Testis (tissue), 2 donors: ENCODE measurements at regions not wholly inside any gene's neighbourhood (a gene's known extent, or its start where the extent isn't known, plus 50 kb on each side); places are given as distances from the start of the nearest gene placed in this dataset.

ENCODE experiments used
- DNase-seq: peaks from one replicate; pipeline ENCODE4 v3.0.0-alpha.2; 2019
- H3K27ac ChIP-seq, 2 donors: fragments of 200-600 bp; sonication (generic); one replicate each; pipeline ENCODE4 v1.5.1; 2019
- H3K27me3 ChIP-seq: fragments of 200-600 bp; sonication (generic); one replicate; pipeline ENCODE4 v1.5.1; 2019
- H3K36me3 ChIP-seq: fragments of 200-600 bp; sonication (generic); one replicate; pipeline ENCODE4 v1.5.1; 2017; ENCODE audit warnings: low read depth; ENCODE audit errors: missing control alignments
- H3K4me1 ChIP-seq: fragments of 200-600 bp; sonication (generic); one replicate; pipeline ENCODE4 v1.5.1; 2019
- H3K4me3 ChIP-seq, 2 donors: fragments of 200-600 bp; sonication (generic); one replicate each; pipeline ENCODE4 v1.5.1; 2017 to 2019
- H3K9me3 ChIP-seq: fragments of 200-600 bp; sonication (generic); one replicate; pipeline ENCODE4 v1.5.1; 2017
- POLR2A ChIP-seq: fragments of 450-650 bp; IDR thresholded peaks from one replicate; pipeline ENCODE4 v1.6.1; 2017; ENCODE audit warnings: antibody characterized with exemption, mild to moderate bottlenecking, moderate library complexity
- WGBS, 2 donors: methylation state at CpG; one replicate each; pipeline ENCODE4 v1.1.5; 2018; 5-methylcytosine and 5-hydroxymethylcytosine counted together
- intact Hi-C: fragments of 100-400 bp; cut with DNase I; formaldehyde crosslinking; loops from one replicate; pipeline ENCODE4 v1.15.1; 2023; ENCODE audit warnings: low total_unique reads
- TF ChIP-seq, protein P1 (sequence below), 3 experiments: fragments of 450-650 bp in 2 of 3; fragments of 200-600 bp in 1 of 3; sonication (generic) in 1 of 3; IDR thresholded peaks; one replicate each; pipeline ENCODE4 v1.5.1; 2016 to 2019; ENCODE audit warnings: antibody characterized with exemption in 3 of 3, mild to moderate bottlenecking in 2 of 3, moderate library complexity in 1 of 3

DNA sequence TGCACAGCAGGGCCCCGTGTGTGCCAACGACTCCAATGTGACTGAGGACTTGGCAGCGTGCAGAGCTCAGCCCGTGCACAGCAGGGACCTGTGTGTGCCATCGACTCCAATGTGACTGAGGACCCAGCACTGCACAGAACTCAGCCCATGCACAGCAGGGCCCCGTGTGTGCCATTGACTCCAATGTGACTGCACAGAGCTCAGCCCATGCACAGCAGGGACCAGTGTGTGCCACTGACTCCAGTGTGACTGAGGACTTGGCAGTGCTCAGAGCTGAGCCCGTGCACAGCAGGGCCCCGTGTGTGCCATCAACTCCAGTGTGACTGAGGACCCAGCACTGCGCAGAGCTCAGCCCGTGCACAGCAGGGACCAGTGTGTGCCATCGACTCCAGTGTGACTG lies 347.8 kb upstream of the B3GAT1 start:
- Histone ChIP-seq H3K27me3 (no peaks in the 10 kb centered on the region), H3K27ac (no peak overlapping the region), H3K4me1 (peaks cover 3% of the 10 kb centered on the region), H3K9me3 (no peaks in the 10 kb centered on the region), H3K36me3 (no peaks in the 10 kb centered on the region), H3K4me3 (no peak overlapping the region)
- no peak for TF ChIP-seq POLR2A
- TF ChIP-seq, protein P1, sequence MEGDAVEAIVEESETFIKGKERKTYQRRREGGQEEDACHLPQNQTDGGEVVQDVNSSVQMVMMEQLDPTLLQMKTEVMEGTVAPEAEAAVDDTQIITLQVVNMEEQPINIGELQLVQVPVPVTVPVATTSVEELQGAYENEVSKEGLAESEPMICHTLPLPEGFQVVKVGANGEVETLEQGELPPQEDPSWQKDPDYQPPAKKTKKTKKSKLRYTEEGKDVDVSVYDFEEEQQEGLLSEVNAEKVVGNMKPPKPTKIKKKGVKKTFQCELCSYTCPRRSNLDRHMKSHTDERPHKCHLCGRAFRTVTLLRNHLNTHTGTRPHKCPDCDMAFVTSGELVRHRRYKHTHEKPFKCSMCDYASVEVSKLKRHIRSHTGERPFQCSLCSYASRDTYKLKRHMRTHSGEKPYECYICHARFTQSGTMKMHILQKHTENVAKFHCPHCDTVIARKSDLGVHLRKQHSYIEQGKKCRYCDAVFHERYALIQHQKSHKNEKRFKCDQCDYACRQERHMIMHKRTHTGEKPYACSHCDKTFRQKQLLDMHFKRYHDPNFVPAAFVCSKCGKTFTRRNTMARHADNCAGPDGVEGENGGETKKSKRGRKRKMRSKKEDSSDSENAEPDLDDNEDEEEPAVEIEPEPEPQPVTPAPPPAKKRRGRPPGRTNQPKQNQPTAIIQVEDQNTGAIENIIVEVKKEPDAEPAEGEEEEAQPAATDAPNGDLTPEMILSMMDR (IDR thresholded peaks at IDR 0.05) = no peak
- DNase-seq = no peak
- WGBS, 2 donors = 54 to 62% methylated on average over 8 to 11 of the region's 11 CpGs
- intact Hi-C loops = no loop called here

DNA sequence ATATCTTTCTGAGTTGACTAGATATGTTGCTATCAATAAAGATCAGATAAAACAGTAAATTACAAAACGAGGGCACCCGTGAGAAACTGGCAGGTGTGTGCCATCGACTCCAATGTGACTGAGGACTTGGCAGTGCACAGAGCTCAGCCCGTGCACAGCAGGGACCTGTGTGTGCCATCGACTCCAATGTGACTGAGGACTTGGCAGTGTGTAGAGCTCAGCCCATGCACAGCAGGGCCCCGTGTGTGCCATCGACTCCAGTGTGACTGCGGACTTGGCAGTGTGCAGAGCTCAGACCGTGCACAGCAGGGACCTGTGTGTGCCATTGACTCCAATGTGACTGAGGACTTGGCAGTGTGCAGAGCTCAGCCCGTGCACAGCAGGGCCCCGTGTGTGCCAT lies 347.2 kb upstream of the B3GAT1 start:
- no peaks in the 10 kb centered on the region for H3K9me3 ChIP-seq
- 66 to 68% methylated on average over 11 of the region's 11 CpGs for WGBS, 2 donors

DNA sequence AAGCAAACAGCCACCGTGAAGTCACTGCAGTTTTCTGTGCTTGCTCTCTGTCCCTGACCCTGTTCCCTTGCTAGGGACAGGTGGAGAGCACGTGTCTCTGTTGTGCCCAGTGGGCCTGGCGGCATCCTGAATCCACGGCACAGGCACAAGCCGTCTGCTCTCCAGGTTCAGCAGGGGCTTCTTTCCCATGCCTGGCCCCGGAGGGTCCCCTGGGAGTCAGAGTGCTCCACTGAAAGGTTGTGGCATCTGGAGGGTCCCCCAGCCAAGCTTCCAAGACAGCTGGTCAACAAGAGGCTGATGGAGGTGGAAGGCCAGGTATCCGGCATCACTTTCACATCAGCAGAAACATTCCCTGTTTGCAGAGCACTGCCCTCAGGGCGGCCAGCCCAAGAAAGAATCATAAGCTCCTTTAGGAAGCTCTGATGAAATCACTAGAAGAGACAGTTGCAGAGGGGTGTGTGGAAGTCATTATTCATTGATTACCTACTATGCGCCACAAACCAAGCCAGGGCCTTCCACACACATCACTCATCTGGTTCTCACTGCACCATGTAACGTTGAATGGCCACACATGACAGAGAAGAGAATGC lies 346.4 kb upstream of the B3GAT1 start:
- Histone ChIP-seq H3K4me1 (peaks cover 7% of the 10 kb centered on the region), H3K27me3 (no peaks in the 10 kb centered on the region), H3K4me3 (no peak overlapping the region), H3K9me3 (no peaks in the 10 kb centered on the region), H3K36me3 (no peaks in the 10 kb centered on the region), H3K27ac (no peak overlapping the region)
- intact Hi-C loops = no loop called here
- TF ChIP-seq, protein P1 (IDR thresholded peaks at IDR 0.05) = no peak
- no peak for TF ChIP-seq POLR2A
- no peak for DNase-seq
- 83% methylated on average over 3 to 10 of the region's 10 CpGs for WGBS, 2 donors

More for the DNA sequence above, 347.2 kb upstream of the B3GAT1 start:
- DNase-seq = no peak
- intact Hi-C loops = no loop called here
- no peak overlapping the region for H3K27ac ChIP-seq
- H3K36me3 ChIP-seq = no peaks in the 10 kb centered on the region
- H3K27me3 ChIP-seq = no peaks in the 10 kb centered on the region
- TF ChIP-seq, protein P1 (IDR thresholded peaks at IDR 0.05) = no peak
- no peak for TF ChIP-seq POLR2A
- peaks cover 3% of the 10 kb centered on the region for H3K4me1 ChIP-seq
- no peak overlapping the region for H3K4me3 ChIP-seq

DNA sequence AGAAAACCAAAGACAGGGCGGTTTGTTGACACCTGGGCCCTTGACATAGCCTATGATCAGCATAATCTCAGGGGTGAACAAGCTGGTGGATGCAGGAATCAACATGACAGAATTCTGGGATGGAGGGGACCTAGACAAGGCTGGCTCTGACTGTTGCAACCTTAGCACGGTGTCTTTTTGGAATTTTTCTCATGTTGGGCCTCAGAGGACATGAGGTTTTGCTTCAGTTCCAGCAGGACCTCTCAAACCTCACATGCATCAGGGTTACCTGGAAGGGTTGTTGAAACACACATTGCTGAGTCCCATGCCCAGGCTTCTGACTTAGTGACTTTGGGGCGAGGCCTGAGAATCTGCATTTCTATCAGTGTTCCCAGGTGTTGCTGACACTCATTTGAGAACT lies 345.6 kb upstream of the B3GAT1 start:
- WGBS, 2 donors = 85 to 95% methylated on average over 3 of the region's 3 CpGs
- TF ChIP-seq, protein P1 (IDR thresholded peaks at IDR 0.05) = no peak
- no peak for TF ChIP-seq POLR2A
- H3K4me3 ChIP-seq = no peak overlapping the region
- peaks cover 7% of the 10 kb centered on the region for H3K4me1 ChIP-seq
- H3K9me3 ChIP-seq = no peaks in the 10 kb centered on the region
- H3K27ac ChIP-seq = no peak overlapping the region
- intact Hi-C loops = no loop called here
- H3K27me3 ChIP-seq = no peaks in the 10 kb centered on the region
- no peak for DNase-seq
- no peaks in the 10 kb centered on the region for H3K36me3 ChIP-seq

DNA sequence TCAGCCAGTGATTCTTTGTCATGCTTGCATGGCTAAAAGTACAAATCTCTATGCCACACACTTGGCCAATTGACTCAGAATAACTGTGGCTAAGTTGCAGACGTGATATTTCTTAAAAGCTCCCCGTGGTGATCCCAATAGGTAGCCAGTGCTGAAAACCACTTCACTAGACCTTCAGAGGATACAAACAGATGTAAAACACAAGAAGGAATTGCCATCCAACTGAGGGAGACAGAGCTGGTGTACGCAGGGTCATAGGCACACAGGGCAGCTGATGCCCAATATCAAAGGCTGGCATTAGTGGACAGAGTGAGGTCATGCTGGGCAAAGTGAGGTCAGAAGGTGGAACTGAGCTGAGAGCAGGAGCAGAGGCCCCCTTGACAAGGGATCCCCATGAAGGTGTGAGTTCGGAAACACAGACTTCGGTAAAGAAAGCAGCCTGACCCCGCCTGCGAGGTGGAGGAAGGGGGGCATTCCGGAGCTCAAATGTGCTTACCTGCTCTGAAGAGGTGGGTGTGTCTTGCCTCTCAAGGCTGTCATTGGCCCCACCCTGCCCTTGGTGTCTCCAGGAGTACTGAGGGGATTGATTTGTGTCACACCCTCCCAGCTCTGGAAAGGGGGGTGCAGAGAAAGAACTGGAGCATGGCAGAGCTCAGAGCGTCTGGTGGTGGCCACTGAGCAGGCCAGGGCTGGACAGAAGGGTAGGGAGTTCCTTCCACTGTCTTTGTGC lies 344.9 kb upstream of the B3GAT1 start:
- intact Hi-C loops = no loop called here
- Histone ChIP-seq H3K36me3 (no peaks in the 10 kb centered on the region), H3K4me3 (no peak overlapping the region), H3K27ac (no peak overlapping the region), H3K9me3 (no peaks in the 10 kb centered on the region), H3K27me3 (no peaks in the 10 kb centered on the region), H3K4me1 (peaks cover 7% of the 10 kb centered on the region)
- WGBS, 2 donors = 84 to 87% methylated on average over 9 of the region's 9 CpGs
- DNase-seq = no peak
- no peak for TF ChIP-seq POLR2A
- TF ChIP-seq, protein P1 (IDR thresholded peaks at IDR 0.05) = no peak
